ENCODE measurements at regions not wholly inside any gene's neighbourhood (a gene's known extent, or its start where the extent isn't known, plus 50 kb on each side); places are given as distances from the start of the nearest gene placed in this dataset.
"Not testable (repeated sequence)": the region's sequence is repeated elsewhere in the genome, so short reads cannot be mapped to it uniquely, and the experiment has no call there.

GRCh38 chr16:22589757-22590156, 79.1 kb downstream of the NPIPB5 start:
- H2AFZ ChIP-seq (ENCODE audit: insufficient read depth, low read depth, low read length, poor library complexity, severe bottlenecking); H3K27ac ChIP-seq (ENCODE audit: low read length in 2 of 2); H3K79me2 ChIP-seq (ENCODE audit: control insufficient read depth, insufficient read depth, low read length); ATAC-seq (ENCODE audit: low read depth); H3K4me3 Mint-ChIP-seq; intact Hi-C loops (cut with micrococcal nuclease); H3K36me3 ChIP-seq (replicated peaks in 1 of 2; ENCODE audit: control extremely low read depth in 1 of 2, control insufficient read depth in 1 of 2, extremely low read depth in 1 of 2, insufficient read depth in 2 of 2, low read length in 1 of 2); DNase-seq; H4K20me1 ChIP-seq (ENCODE audit: control insufficient read depth, insufficient read depth, low read length, poor library complexity, severe bottlenecking); H3K4me1 ChIP-seq (ENCODE audit: control insufficient read depth in 2 of 2, insufficient read depth in 2 of 2, low read length in 2 of 2); H3K27ac Mint-ChIP-seq; H3K9ac ChIP-seq (ENCODE audit: low read length); CTCF ChIA-PET; POLR2A ChIA-PET; H3K27me3 ChIP-seq (replicated peaks in 1 of 4; ENCODE audit: control extremely low read depth in 1 of 4, control insufficient read depth in 3 of 4, insufficient read depth in 4 of 4, low read length in 3 of 4); H3K9me3 ChIP-seq (ENCODE audit: control extremely low read depth in 1 of 3, control insufficient read depth in 2 of 3, insufficient read depth in 1 of 3, low read length in 2 of 3); H3K9me3 Mint-ChIP-seq (ENCODE audit: insufficient read depth); H3K27me3 Mint-ChIP-seq; H3K4me3 ChIP-seq (ENCODE audit: control extremely low read depth in 1 of 5, extremely low read depth in 1 of 5, insufficient read depth in 1 of 5, low read depth in 2 of 5, low read length in 4 of 5); H3K4me2 ChIP-seq (replicated peaks; ENCODE audit: low read depth, low read length, poor library complexity, severe bottlenecking); H3K4me1 Mint-ChIP-seq: not testable (repeated sequence)
- 83% methylated on average over 3 of the region's 4 CpGs for WGBS (ENCODE audit: insufficient coverage)

DNA sequence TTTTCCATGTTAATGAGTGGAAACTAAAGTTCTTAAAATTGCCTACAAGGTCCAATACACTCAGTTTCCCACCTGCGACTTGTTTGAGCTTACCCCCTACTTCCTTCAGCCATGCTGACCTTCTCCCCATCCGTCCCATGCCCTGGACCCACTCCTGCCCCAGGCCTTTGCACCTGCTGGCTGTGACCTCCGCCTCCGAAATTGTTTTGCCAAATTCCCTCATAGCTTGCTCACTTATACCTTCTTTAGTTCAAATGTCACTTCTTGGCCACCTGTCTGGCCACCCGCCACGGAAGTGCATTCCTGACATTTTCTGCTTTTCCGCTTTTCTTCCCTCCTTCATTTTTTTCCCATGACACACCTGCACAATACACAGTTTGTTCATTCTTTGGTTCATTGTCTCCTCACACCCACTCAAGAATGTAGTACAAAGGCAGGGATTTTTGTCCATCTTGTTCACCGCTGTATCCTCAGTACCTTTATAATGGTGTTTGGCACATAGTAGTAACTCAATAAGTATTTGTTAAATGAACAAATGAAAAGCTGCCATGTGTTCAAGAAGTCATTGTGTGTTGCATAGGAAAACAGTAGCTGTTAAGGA, 85.9 kb downstream of the NPIPB5 start:
- H3K4me3 ChIP-seq (ENCODE audit: control extremely low read depth in 1 of 5, extremely low read depth in 1 of 5, insufficient read depth in 1 of 5, low read depth in 2 of 5, low read length in 4 of 5); H3K4me3 Mint-ChIP-seq; H3K4me1 Mint-ChIP-seq; intact Hi-C loops (cut with micrococcal nuclease); H3K27ac Mint-ChIP-seq; ATAC-seq (ENCODE audit: low read depth); H3K27me3 ChIP-seq (replicated peaks in 1 of 4; ENCODE audit: control extremely low read depth in 1 of 4, control insufficient read depth in 3 of 4, insufficient read depth in 4 of 4, low read length in 3 of 4); H3K27me3 Mint-ChIP-seq; H3K79me2 ChIP-seq (ENCODE audit: control insufficient read depth, insufficient read depth, low read length); H4K20me1 ChIP-seq (ENCODE audit: control insufficient read depth, insufficient read depth, low read length, poor library complexity, severe bottlenecking); H3K4me1 ChIP-seq (ENCODE audit: control insufficient read depth in 2 of 2, insufficient read depth in 2 of 2, low read length in 2 of 2); H3K9me3 Mint-ChIP-seq (ENCODE audit: insufficient read depth); H3K9ac ChIP-seq (ENCODE audit: low read length); H2AFZ ChIP-seq (ENCODE audit: insufficient read depth, low read depth, low read length, poor library complexity, severe bottlenecking); H3K27ac ChIP-seq (ENCODE audit: low read length in 2 of 2); H3K9me3 ChIP-seq (ENCODE audit: control extremely low read depth in 1 of 3, control insufficient read depth in 2 of 3, insufficient read depth in 1 of 3, low read length in 2 of 3); H3K36me3 ChIP-seq (replicated peaks in 1 of 2; ENCODE audit: control extremely low read depth in 1 of 2, control insufficient read depth in 1 of 2, extremely low read depth in 1 of 2, insufficient read depth in 2 of 2, low read length in 1 of 2); H3K4me2 ChIP-seq (replicated peaks; ENCODE audit: low read depth, low read length, poor library complexity, severe bottlenecking); CTCF ChIA-PET; POLR2A ChIA-PET; DNase-seq: not testable (repeated sequence)
- WGBS (ENCODE audit: insufficient coverage), result no CpG with 5 or more reads among the region's 8 CpGs

DNA sequence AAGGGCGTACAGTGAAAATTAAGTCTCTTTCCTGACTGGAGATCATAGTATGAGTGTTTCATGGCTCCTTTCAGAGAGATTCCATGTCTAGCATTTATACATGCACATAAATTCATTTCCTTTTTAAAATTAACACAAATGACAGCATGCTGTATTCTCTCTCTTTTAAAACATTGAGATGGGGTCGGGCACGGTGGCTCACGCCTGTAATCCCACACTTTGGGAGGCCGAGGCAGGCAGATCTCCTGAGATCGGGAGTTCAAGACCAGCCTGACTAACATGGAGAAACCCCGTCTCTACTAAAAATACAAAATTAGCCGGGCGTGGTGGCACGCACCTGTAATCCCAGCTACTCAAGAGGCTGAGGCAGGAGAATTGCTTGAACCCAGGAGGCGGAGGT, 93.1 kb downstream of the NPIPB5 start:
- H3K4me3 ChIP-seq (ENCODE audit: control extremely low read depth in 1 of 5, extremely low read depth in 1 of 5, insufficient read depth in 1 of 5, low read depth in 2 of 5, low read length in 4 of 5); H3K4me3 Mint-ChIP-seq; H3K9me3 Mint-ChIP-seq (ENCODE audit: insufficient read depth); H3K27ac Mint-ChIP-seq; H3K27me3 ChIP-seq (replicated peaks in 1 of 4; ENCODE audit: control extremely low read depth in 1 of 4, control insufficient read depth in 3 of 4, insufficient read depth in 4 of 4, low read length in 3 of 4); ATAC-seq (ENCODE audit: low read depth); POLR2A ChIA-PET; H3K4me2 ChIP-seq (replicated peaks; ENCODE audit: low read depth, low read length, poor library complexity, severe bottlenecking); H3K36me3 ChIP-seq (replicated peaks in 1 of 2; ENCODE audit: control extremely low read depth in 1 of 2, control insufficient read depth in 1 of 2, extremely low read depth in 1 of 2, insufficient read depth in 2 of 2, low read length in 1 of 2); H3K79me2 ChIP-seq (ENCODE audit: control insufficient read depth, insufficient read depth, low read length); intact Hi-C loops (cut with micrococcal nuclease); H3K9me3 ChIP-seq (ENCODE audit: control extremely low read depth in 1 of 3, control insufficient read depth in 2 of 3, insufficient read depth in 1 of 3, low read length in 2 of 3); H2AFZ ChIP-seq (ENCODE audit: insufficient read depth, low read depth, low read length, poor library complexity, severe bottlenecking); H3K4me1 ChIP-seq (ENCODE audit: control insufficient read depth in 2 of 2, insufficient read depth in 2 of 2, low read length in 2 of 2); H4K20me1 ChIP-seq (ENCODE audit: control insufficient read depth, insufficient read depth, low read length, poor library complexity, severe bottlenecking); CTCF ChIA-PET; DNase-seq; H3K4me1 Mint-ChIP-seq; H3K9ac ChIP-seq (ENCODE audit: low read length); H3K27me3 Mint-ChIP-seq; H3K27ac ChIP-seq (ENCODE audit: low read length in 2 of 2): not testable (repeated sequence)
- WGBS (ENCODE audit: insufficient coverage), result no CpG with 5 or more reads among the region's 11 CpGs

DNA sequence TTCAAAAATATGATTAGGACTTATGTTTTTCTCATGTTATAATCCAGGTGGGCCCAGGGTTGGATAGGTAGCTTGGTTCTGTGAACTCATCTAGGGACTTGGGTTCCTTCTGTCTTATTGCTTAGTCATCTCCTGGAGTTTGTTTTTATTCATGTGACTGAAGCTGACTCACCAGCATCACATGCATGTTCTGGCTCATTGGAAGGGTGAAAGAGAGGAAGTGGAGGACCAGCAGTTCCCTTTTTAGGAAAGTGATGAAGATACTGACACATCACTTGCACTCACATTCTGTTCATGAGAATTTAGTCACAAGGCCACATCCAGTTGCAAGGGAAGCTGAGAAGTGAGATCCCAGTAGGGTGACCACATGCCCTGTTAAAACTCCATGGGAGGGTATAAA, 95.9 kb downstream of the NPIPB5 start:
- DNase-seq; CTCF ChIA-PET; H3K4me1 ChIP-seq (ENCODE audit: control insufficient read depth in 2 of 2, insufficient read depth in 2 of 2, low read length in 2 of 2); POLR2A ChIA-PET; H3K4me2 ChIP-seq (replicated peaks; ENCODE audit: low read depth, low read length, poor library complexity, severe bottlenecking); H2AFZ ChIP-seq (ENCODE audit: insufficient read depth, low read depth, low read length, poor library complexity, severe bottlenecking); H3K9me3 Mint-ChIP-seq (ENCODE audit: insufficient read depth); H3K9me3 ChIP-seq (ENCODE audit: control extremely low read depth in 1 of 3, control insufficient read depth in 2 of 3, insufficient read depth in 1 of 3, low read length in 2 of 3); H3K27me3 ChIP-seq (replicated peaks in 1 of 4; ENCODE audit: control extremely low read depth in 1 of 4, control insufficient read depth in 3 of 4, insufficient read depth in 4 of 4, low read length in 3 of 4); H3K4me3 Mint-ChIP-seq; H3K4me3 ChIP-seq (ENCODE audit: control extremely low read depth in 1 of 5, extremely low read depth in 1 of 5, insufficient read depth in 1 of 5, low read depth in 2 of 5, low read length in 4 of 5); intact Hi-C loops (cut with micrococcal nuclease); H3K79me2 ChIP-seq (ENCODE audit: control insufficient read depth, insufficient read depth, low read length); H3K27ac ChIP-seq (ENCODE audit: low read length in 2 of 2); H3K36me3 ChIP-seq (replicated peaks in 1 of 2; ENCODE audit: control extremely low read depth in 1 of 2, control insufficient read depth in 1 of 2, extremely low read depth in 1 of 2, insufficient read depth in 2 of 2, low read length in 1 of 2); H3K27me3 Mint-ChIP-seq; H3K27ac Mint-ChIP-seq; H3K4me1 Mint-ChIP-seq; H3K9ac ChIP-seq (ENCODE audit: low read length); H4K20me1 ChIP-seq (ENCODE audit: control insufficient read depth, insufficient read depth, low read length, poor library complexity, severe bottlenecking): not testable (repeated sequence)
- ATAC-seq (ENCODE audit: low read depth), result peak; percentile 80

All from B cell (primary cell).